ENCODE measurements at regions not wholly inside any gene's neighbourhood (a gene's known extent, or its start where the extent isn't known, plus 50 kb on each side); places are given as distances from the start of the nearest gene placed in this dataset.

GRCh38 chr6:46072866-46073265 is 56.9 kb upstream of the ENPP4 start:
- intact Hi-C loops (cut with DNase I) = no loop called here

DNA sequence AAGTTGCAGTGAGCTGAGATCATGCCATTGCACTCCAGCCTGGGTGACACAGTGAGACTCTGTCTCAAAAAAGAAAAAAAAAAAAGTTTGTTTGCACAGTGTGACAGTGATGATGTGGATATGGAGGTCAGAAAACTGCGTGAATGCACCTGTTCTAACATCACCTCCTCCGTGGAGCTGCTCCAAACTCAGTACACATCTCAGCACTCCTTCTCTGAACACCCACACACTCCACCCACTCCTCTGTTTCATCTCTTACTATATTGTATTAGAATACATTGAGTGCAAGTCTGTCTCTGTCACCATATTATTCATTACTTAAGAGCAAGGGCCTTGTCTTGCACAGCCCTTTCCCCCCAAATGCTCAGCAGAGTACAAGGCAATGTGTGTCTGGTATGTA is 51.5 kb upstream of the ENPP4 start:
- intact Hi-C loops (cut with DNase I) = no loop called here
- DNase-seq = peak; percentile 7 to 95 (median 62)

More at GRCh38 chr6:46072866-46073265, 56.9 kb upstream of the ENPP4 start:
- no peak for DNase-seq

DNA sequence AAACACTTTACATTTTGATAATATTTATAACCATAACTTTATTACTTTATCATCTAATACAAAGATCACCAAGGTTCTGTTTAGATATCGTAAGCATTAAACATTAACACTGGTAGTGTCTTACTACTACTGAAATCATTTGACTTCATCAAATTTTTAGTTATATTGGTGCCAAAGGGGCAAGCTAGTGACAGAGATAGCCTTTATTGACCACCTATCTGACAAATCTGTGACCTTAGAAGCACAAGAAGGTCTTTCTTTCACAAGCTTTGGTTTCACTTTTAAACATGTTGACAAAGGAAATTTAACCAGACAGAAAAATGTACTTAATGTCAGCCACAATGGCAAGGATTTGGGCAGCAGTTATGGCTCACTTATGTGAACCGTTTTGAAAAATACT is 50.7 kb upstream of the ENPP4 start:
- DNase-seq = no peak

More for the DNA sequence above, 50.7 kb upstream of the ENPP4 start:
- intact Hi-C loops (cut with DNase I) = no loop called here
